Activated naive CD4-positive, alpha-beta T cell treated with anti-CD3 and anti-CD28 coated beads, Interleukin-2, amount 50 U/mL, for 24 hours (primary cell): ENCODE measurements at regions not wholly inside any gene's neighbourhood (a gene's known extent, or its start where the extent isn't known, plus 50 kb on each side); places are given as distances from the start of the nearest gene placed in this dataset.
"Not testable (repeated sequence)": the region's sequence is repeated elsewhere in the genome, so short reads cannot be mapped to it uniquely, and the experiment has no call there.

Experiments
- H3K27ac Mint-ChIP-seq: one replicate; pipeline ENCODE4 v1.8.0; 2021; ENCODE audit warnings: mild to moderate bottlenecking, mixed read lengths
- H3K27me3 Mint-ChIP-seq: one replicate; pipeline ENCODE4 v1.8.0; 2021; ENCODE audit warnings: mixed read lengths
- H3K36me3 Mint-ChIP-seq: one replicate; pipeline ENCODE4 v1.8.0; 2021; ENCODE audit warnings: mixed read lengths
- H3K4me1 Mint-ChIP-seq: one replicate; pipeline ENCODE4 v1.8.0; 2021; ENCODE audit warnings: mixed read lengths
- H3K4me3 Mint-ChIP-seq: one replicate; pipeline ENCODE4 v1.8.0; 2021; ENCODE audit warnings: mild to moderate bottlenecking, mixed read lengths
- H3K9me3 Mint-ChIP-seq: one replicate; pipeline ENCODE4 v1.8.0; 2021; ENCODE audit warnings: mixed read lengths

- Mint-ChIP-seq H3K27ac (no peak overlapping the region), H3K27me3 (peaks cover 23% of the 10 kb centered on the region)
These were observed 215.2 kb downstream of the VAPA start for GRCh38 chr18:10128921-10129501.

GRCh38 chr18:10130606-10131005, 216.8 kb downstream of the VAPA start:
- Mint-ChIP-seq H3K4me1 (no peaks in the 10 kb centered on the region), H3K27ac (no peak overlapping the region), H3K27me3 (peaks cover 26% of the 10 kb centered on the region), H3K4me3 (no peak overlapping the region), H3K9me3 (no peaks in the 10 kb centered on the region), H3K36me3 (no peaks in the 10 kb centered on the region)

More at GRCh38 chr18:10128921-10129501, 215.2 kb downstream of the VAPA start:
- Mint-ChIP-seq H3K4me3 (no peak overlapping the region), H3K36me3 (no peaks in the 10 kb centered on the region), H3K4me1 (no peaks in the 10 kb centered on the region), H3K9me3 (no peaks in the 10 kb centered on the region)

- Mint-ChIP-seq H3K9me3 (no peaks in the 10 kb centered on the region), H3K4me3 (no peak overlapping the region), H3K27ac (no peak overlapping the region), H3K27me3 (peaks cover 26% of the 10 kb centered on the region), H3K36me3 (no peaks in the 10 kb centered on the region), H3K4me1 (no peaks in the 10 kb centered on the region)
These were observed 217.3 kb downstream of the VAPA start for GRCh38 chr18:10131081-10131459.

GRCh38 chr18:10131460-10132395, 217.9 kb downstream of the VAPA start:
- H3K4me1 Mint-ChIP-seq: no peaks in the 10 kb centered on the region
- H3K36me3 Mint-ChIP-seq: no peaks in the 10 kb centered on the region
- no peaks in the 10 kb centered on the region for H3K9me3 Mint-ChIP-seq
- no peak overlapping the region for H3K27ac Mint-ChIP-seq
- no peak overlapping the region for H3K4me3 Mint-ChIP-seq
- H3K27me3 Mint-ChIP-seq: peaks cover 26% of the 10 kb centered on the region

- Mint-ChIP-seq H3K36me3 (no peaks in the 10 kb centered on the region), H3K4me1 (no peaks in the 10 kb centered on the region), H3K27ac (no peak overlapping the region), H3K9me3 (no peaks in the 10 kb centered on the region), H3K27me3 (peaks cover 21% of the 10 kb centered on the region), H3K4me3 (no peak overlapping the region)
These were observed 219.7 kb downstream of the VAPA start for GRCh38 chr18:10133516-10133915.

GRCh38 chr18:10134204-10134603, 220.4 kb downstream of the VAPA start:
- H3K4me3 Mint-ChIP-seq: no peak overlapping the region

GRCh38 chr18:10134749-10135148, 220.9 kb downstream of the VAPA start:
- H3K27me3 Mint-ChIP-seq: peaks cover 20% of the 10 kb centered on the region
- H3K4me3 Mint-ChIP-seq, H3K9me3 Mint-ChIP-seq, H3K27ac Mint-ChIP-seq, H3K36me3 Mint-ChIP-seq, H3K4me1 Mint-ChIP-seq: not testable (repeated sequence)

More at GRCh38 chr18:10134204-10134603, 220.4 kb downstream of the VAPA start:
- Mint-ChIP-seq H3K36me3 (no peaks in the 10 kb centered on the region), H3K27ac (no peak overlapping the region), H3K27me3 (peaks cover 20% of the 10 kb centered on the region), H3K4me1 (no peaks in the 10 kb centered on the region), H3K9me3 (no peaks in the 10 kb centered on the region)

- Mint-ChIP-seq H3K9me3 (no peaks in the 10 kb centered on the region), H3K27me3 (peaks cover 17% of the 10 kb centered on the region), H3K4me3 (no peak overlapping the region), H3K36me3 (no peaks in the 10 kb centered on the region), H3K27ac (no peak overlapping the region), H3K4me1 (no peaks in the 10 kb centered on the region)
These were observed 221.6 kb downstream of the VAPA start for GRCh38 chr18:10135302-10135926.

GRCh38 chr18:10138719-10139118, 224.9 kb downstream of the VAPA start:
- Mint-ChIP-seq H3K9me3 (no peaks in the 10 kb centered on the region), H3K27me3 (peaks cover 6% of the 10 kb centered on the region)

GRCh38 chr18:10139783-10140410, 226.1 kb downstream of the VAPA start:
- H3K36me3 Mint-ChIP-seq: no peaks in the 10 kb centered on the region
- H3K4me1 Mint-ChIP-seq: no peaks in the 10 kb centered on the region
- H3K4me3 Mint-ChIP-seq: no peak overlapping the region
- H3K27me3 Mint-ChIP-seq: peaks cover 2% of the 10 kb centered on the region
- H3K9me3 Mint-ChIP-seq: no peaks in the 10 kb centered on the region
- no peak overlapping the region for H3K27ac Mint-ChIP-seq

More at GRCh38 chr18:10138719-10139118, 224.9 kb downstream of the VAPA start:
- H3K4me3 Mint-ChIP-seq: no peak overlapping the region
- H3K4me1 Mint-ChIP-seq: no peaks in the 10 kb centered on the region
- no peak overlapping the region for H3K27ac Mint-ChIP-seq
- H3K36me3 Mint-ChIP-seq: no peaks in the 10 kb centered on the region

GRCh38 chr18:10140461-10141282, 226.9 kb downstream of the VAPA start:
- no peak overlapping the region for H3K27ac Mint-ChIP-seq
- H3K36me3 Mint-ChIP-seq: no peaks in the 10 kb centered on the region
- H3K4me1 Mint-ChIP-seq: no peaks in the 10 kb centered on the region
- peaks cover 2% of the 10 kb centered on the region for H3K27me3 Mint-ChIP-seq
- H3K9me3 Mint-ChIP-seq: no peaks in the 10 kb centered on the region
- H3K4me3 Mint-ChIP-seq: no peak overlapping the region

GRCh38 chr18:10141559-10141958, 227.7 kb downstream of the VAPA start:
- Mint-ChIP-seq H3K4me1 (no peaks in the 10 kb centered on the region), H3K9me3 (no peaks in the 10 kb centered on the region), H3K36me3 (no peaks in the 10 kb centered on the region), H3K4me3 (no peak overlapping the region), H3K27ac (no peak overlapping the region), H3K27me3 (peaks cover 2% of the 10 kb centered on the region)

- no peaks in the 10 kb centered on the region for H3K36me3 Mint-ChIP-seq
- H3K9me3 Mint-ChIP-seq: no peaks in the 10 kb centered on the region
- peaks cover 2% of the 10 kb centered on the region for H3K27me3 Mint-ChIP-seq
- no peak overlapping the region for H3K4me3 Mint-ChIP-seq
- H3K27ac Mint-ChIP-seq: no peak overlapping the region
- no peaks in the 10 kb centered on the region for H3K4me1 Mint-ChIP-seq
These were observed 228.2 kb downstream of the VAPA start for GRCh38 chr18:10142056-10142455.

- no peak overlapping the region for H3K4me3 Mint-ChIP-seq
- H3K36me3 Mint-ChIP-seq: no peaks in the 10 kb centered on the region
- peaks cover 2% of the 10 kb centered on the region for H3K27me3 Mint-ChIP-seq
- no peaks in the 10 kb centered on the region for H3K4me1 Mint-ChIP-seq
- H3K9me3 Mint-ChIP-seq: no peaks in the 10 kb centered on the region
- no peak overlapping the region for H3K27ac Mint-ChIP-seq
These were observed 228.8 kb downstream of the VAPA start for GRCh38 chr18:10142496-10143160.
